Keratinocyte (primary cell): ENCODE measurements at regions not wholly inside any gene's neighbourhood (a gene's known extent, or its start where the extent isn't known, plus 50 kb on each side); places are given as distances from the start of the nearest gene placed in this dataset.

Experiments
- DNase-seq: peaks from one replicate; pipeline ENCODE4 v3.0.0-alpha.2; 2011; ENCODE audit warnings: low read depth, missing footprints, low spot score
- FAIRE-seq: peaks from 2 replicates; lab custom pipeline; 2011; peaks lifted over from hg19 to GRCh38; lab: Jason Lieb, UNC
- H2AFZ ChIP-seq: 2 replicates; pipeline ENCODE4 v1.6.0; 2012; ENCODE audit warnings: low read length, control low read depth, inconsistent platforms; ENCODE audit not compliant: control insufficient read depth
- H3K27ac ChIP-seq: 2 replicates; pipeline ENCODE4 v1.5.1; 2011; ENCODE audit warnings: low read length; ENCODE audit not compliant: control insufficient read depth, insufficient read depth
- H3K27me3 ChIP-seq: 3 replicates; pipeline ENCODE4 v1.6.0; 2011; ENCODE audit warnings: low read length; ENCODE audit not compliant: control insufficient read depth, insufficient read depth; ENCODE audit errors: extremely low read depth
- H3K36me3 ChIP-seq, 2 experiments: 2 replicates in 1 of 2; 3 replicates in 1 of 2; pipeline ENCODE4 v1.5.1; 2011; ENCODE audit warnings: low read length in 2 of 2, mild to moderate bottlenecking in 1 of 2; ENCODE audit not compliant: control insufficient read depth in 2 of 2, insufficient read depth in 2 of 2; ENCODE audit errors: extremely low read depth in 1 of 2
- H3K4me1 ChIP-seq: 3 replicates; pipeline ENCODE4 v1.5.1; 2011; ENCODE audit warnings: low read length; ENCODE audit not compliant: control insufficient read depth, insufficient read depth; ENCODE audit errors: extremely low read depth
- H3K4me2 ChIP-seq: 3 replicates; pipeline ENCODE4 v1.6.0; 2011; ENCODE audit warnings: low read depth, low read length; ENCODE audit not compliant: control insufficient read depth, insufficient read depth; ENCODE audit errors: extremely low read depth
- H3K4me3 ChIP-seq, 3 experiments: fragments of 200-600 bp in 1 of 3; sonication (generic) in 1 of 3; 2 replicates in 2 of 3; 3 replicates in 1 of 3; pipeline ENCODE4 v1.5.1; 2011 to 2016; ENCODE audit warnings: low read length in 3 of 3, mild to moderate bottlenecking in 3 of 3, control low read depth in 2 of 3, inconsistent platforms in 1 of 3, low read depth in 1 of 3, mixed read lengths in 1 of 3, mixed run types in 1 of 3, moderate library complexity in 1 of 3; ENCODE audit not compliant: control insufficient read depth in 2 of 3, insufficient read depth in 2 of 3; ENCODE audit errors: extremely low read depth in 1 of 3
- H3K79me2 ChIP-seq: 2 replicates; pipeline ENCODE4 v1.6.0; 2012; ENCODE audit warnings: low read length; ENCODE audit not compliant: control insufficient read depth, insufficient read depth
- H3K9ac ChIP-seq: 3 replicates; pipeline ENCODE4 v1.6.0; 2011; ENCODE audit warnings: low read length; ENCODE audit not compliant: control insufficient read depth, insufficient read depth; ENCODE audit errors: extremely low read depth
- H3K9me1 ChIP-seq: 3 replicates; pipeline ENCODE4 v1.6.0; 2011; ENCODE audit warnings: low read length; ENCODE audit not compliant: control insufficient read depth, insufficient read depth; ENCODE audit errors: extremely low read depth
- H3K9me3 ChIP-seq: 2 replicates; pipeline ENCODE4 v1.5.1; 2012; ENCODE audit warnings: low read depth, low read length; ENCODE audit not compliant: control insufficient read depth
- H4K20me1 ChIP-seq: 3 replicates; pipeline ENCODE4 v1.6.0; 2011; ENCODE audit warnings: low read length; ENCODE audit not compliant: control insufficient read depth, insufficient read depth; ENCODE audit errors: extremely low read depth
- EZH2 ChIP-seq: IDR thresholded peaks from one replicate; pipeline ENCODE4 v1.6.1; 2012; ENCODE audit warnings: inconsistent platforms, mild to moderate bottlenecking, low read length, moderate library complexity
- dilution Hi-C: fragments of 300-500 bp; cut with MboI; formaldehyde crosslinking; loops from one replicate; pipeline ENCODE4 v1.7.0; 2020; ENCODE audit warnings: low sequenced_read_pairs; ENCODE audit not compliant: extremely low pct_ligation_motif_present
- TF ChIP-seq, protein P1 (sequence below), 3 experiments: IDR thresholded peaks in 1 of 3; conservative IDR thresholded peaks in 1 of 3; optimal IDR thresholded peaks in 1 of 3; 2 replicates in 2 of 3; 3 replicates in 1 of 3; pipeline versions ENCODE3 to v1.5.1; 2011; ENCODE audit warnings: low read length in 3 of 3, mild to moderate bottlenecking in 3 of 3, moderate library complexity in 2 of 3, control low read depth in 1 of 3, inconsistent platforms in 1 of 3; ENCODE audit not compliant: insufficient read depth in 2 of 3; ENCODE audit errors: extremely low read depth in 1 of 3

DNA sequence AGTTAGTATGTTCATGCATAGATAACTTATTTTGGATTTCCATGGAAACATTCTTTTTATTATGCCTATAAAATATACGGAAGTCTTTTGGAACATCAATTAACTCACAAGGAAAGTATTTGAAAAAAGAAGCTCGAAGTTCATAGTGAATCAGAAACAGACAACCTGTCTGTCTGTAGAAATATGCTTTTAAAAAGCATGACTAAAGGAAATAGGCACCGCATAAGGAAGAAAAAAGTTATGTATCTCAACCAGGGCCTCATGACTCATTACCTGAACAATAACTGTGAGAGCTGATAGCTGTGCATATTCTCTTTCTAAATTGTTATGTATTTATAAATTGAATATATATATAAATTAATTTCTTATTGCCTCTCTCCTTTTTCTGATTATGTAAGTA is 324.1 kb downstream of the TLL1 start:
- Histone ChIP-seq H3K9ac (no peak overlapping the region), H3K27ac (no peak overlapping the region), H3K79me2 (no peaks in the 10 kb centered on the region), H4K20me1 (no peaks in the 10 kb centered on the region), H2AFZ (no peak overlapping the region), H3K4me2 (no peak overlapping the region), H3K36me3 (no peaks in the 10 kb centered on the region), H3K4me3 (no peak overlapping the region), H3K27me3 (no peaks in the 10 kb centered on the region), H3K9me3 (no peaks in the 10 kb centered on the region), H3K9me1 (no peaks in the 10 kb centered on the region), H3K4me1 (no peaks in the 10 kb centered on the region)
- dilution Hi-C loops: no loop called here
- FAIRE-seq (no peak), DNase-seq (no peak)
- TF ChIP-seq, protein P1, sequence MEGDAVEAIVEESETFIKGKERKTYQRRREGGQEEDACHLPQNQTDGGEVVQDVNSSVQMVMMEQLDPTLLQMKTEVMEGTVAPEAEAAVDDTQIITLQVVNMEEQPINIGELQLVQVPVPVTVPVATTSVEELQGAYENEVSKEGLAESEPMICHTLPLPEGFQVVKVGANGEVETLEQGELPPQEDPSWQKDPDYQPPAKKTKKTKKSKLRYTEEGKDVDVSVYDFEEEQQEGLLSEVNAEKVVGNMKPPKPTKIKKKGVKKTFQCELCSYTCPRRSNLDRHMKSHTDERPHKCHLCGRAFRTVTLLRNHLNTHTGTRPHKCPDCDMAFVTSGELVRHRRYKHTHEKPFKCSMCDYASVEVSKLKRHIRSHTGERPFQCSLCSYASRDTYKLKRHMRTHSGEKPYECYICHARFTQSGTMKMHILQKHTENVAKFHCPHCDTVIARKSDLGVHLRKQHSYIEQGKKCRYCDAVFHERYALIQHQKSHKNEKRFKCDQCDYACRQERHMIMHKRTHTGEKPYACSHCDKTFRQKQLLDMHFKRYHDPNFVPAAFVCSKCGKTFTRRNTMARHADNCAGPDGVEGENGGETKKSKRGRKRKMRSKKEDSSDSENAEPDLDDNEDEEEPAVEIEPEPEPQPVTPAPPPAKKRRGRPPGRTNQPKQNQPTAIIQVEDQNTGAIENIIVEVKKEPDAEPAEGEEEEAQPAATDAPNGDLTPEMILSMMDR (optimal IDR thresholded peaks at IDR 0.05 in 1 of 3, IDR thresholded peaks at IDR 0.05 in 1 of 3, conservative IDR thresholded peaks at IDR 0.05 in 1 of 3; ENCODE audit: extremely low read depth in 1 of 3, insufficient read depth in 2 of 3, low read length in 3 of 3): no peak
- TF ChIP-seq EZH2: no peak

DNA sequence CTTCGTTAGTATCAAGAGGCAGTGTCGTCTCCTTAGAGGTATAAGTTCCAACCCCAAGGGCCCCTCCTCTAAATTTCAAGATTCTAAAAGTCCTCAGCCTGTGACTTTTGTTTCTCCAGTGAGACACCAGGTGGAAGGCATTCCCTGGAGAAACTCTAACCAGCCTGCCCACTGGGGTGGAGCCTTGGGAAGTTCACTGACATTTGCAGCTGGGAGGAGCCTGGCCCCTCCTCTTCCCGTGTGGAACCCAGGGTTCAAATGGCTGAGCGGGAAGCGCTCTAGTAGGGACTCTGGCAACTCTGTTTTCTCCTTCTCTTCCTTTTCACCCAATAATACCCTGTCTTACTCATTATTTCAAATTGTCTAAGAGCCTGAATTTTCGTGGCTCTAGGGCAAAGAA is 325.0 kb downstream of the TLL1 start:
- dilution Hi-C loops: no loop called here
- Histone ChIP-seq H3K9me1 (no peaks in the 10 kb centered on the region), H3K9ac (no peak overlapping the region), H3K27me3 (no peaks in the 10 kb centered on the region), H3K9me3 (no peaks in the 10 kb centered on the region), H3K4me2 (no peak overlapping the region), H2AFZ (no peak overlapping the region), H3K4me3 (no peak overlapping the region), H3K79me2 (no peaks in the 10 kb centered on the region), H4K20me1 (no peaks in the 10 kb centered on the region), H3K27ac (no peak overlapping the region), H3K36me3 (no peaks in the 10 kb centered on the region), H3K4me1 (no peaks in the 10 kb centered on the region)
- TF ChIP-seq EZH2: no peak
- TF ChIP-seq, protein P1 (optimal IDR thresholded peaks at IDR 0.05 in 1 of 3, IDR thresholded peaks at IDR 0.05 in 1 of 3, conservative IDR thresholded peaks at IDR 0.05 in 1 of 3; ENCODE audit: extremely low read depth in 1 of 3, insufficient read depth in 2 of 3, low read length in 3 of 3): no peak
- DNase-seq (no peak), FAIRE-seq (no peak)
